GM18868 (cell line): ENCODE measurements at regions not wholly inside any gene's neighbourhood (a gene's known extent, or its start where the extent isn't known, plus 50 kb on each side); places are given as distances from the start of the nearest gene placed in this dataset.

Source experiments
- ATAC-seq: cut with Tn5 transposase; IDR thresholded peaks from one replicate; pipeline ENCODE4 v1.9.1; 2021; ENCODE audit warnings: mild to moderate bottlenecking, moderate library complexity; ENCODE audit not compliant: unreplicated experiment

- ATAC-seq = no peak
These were observed 185.3 kb upstream of the BCOR start for GRCh38 chrX:40282946-40283660.

GRCh38 chrX:40282348-40282747 is 184.6 kb upstream of the BCOR start:
- no peak for ATAC-seq

- ATAC-seq = peak; percentile 42
These were observed 183.7 kb upstream of the BCOR start for GRCh38 chrX:40281336-40282005.

- ATAC-seq = no peak
These were observed 182.0 kb upstream of the BCOR start for GRCh38 chrX:40279762-40280161.

- ATAC-seq = no peak
These were observed 181.3 kb upstream of the BCOR start for GRCh38 chrX:40279091-40279430.

- no peak for ATAC-seq
These were observed 180.8 kb upstream of the BCOR start for GRCh38 chrX:40278340-40279090.

GRCh38 chrX:40277672-40278071 is 179.9 kb upstream of the BCOR start:
- ATAC-seq = no peak

- ATAC-seq = no peak
These were observed 175.7 kb upstream of the BCOR start for GRCh38 chrX:40273356-40274050.

GRCh38 chrX:40272776-40273175 is 175.0 kb upstream of the BCOR start:
- no peak for ATAC-seq

GRCh38 chrX:40272141-40272540 is 174.4 kb upstream of the BCOR start:
- no peak for ATAC-seq

- no peak for ATAC-seq
These were observed 170.4 kb upstream of the BCOR start for GRCh38 chrX:40268188-40268520.

GRCh38 chrX:40267334-40268187 is 169.8 kb upstream of the BCOR start:
- peak; percentile 39 for ATAC-seq

GRCh38 chrX:40266490-40267333 is 169.0 kb upstream of the BCOR start:
- ATAC-seq = peak; percentile 57

- no peak for ATAC-seq
These were observed 168.2 kb upstream of the BCOR start for GRCh38 chrX:40265936-40266335.

GRCh38 chrX:40263014-40263560 is 165.3 kb upstream of the BCOR start:
- no peak for ATAC-seq

GRCh38 chrX:40262157-40263013 is 164.6 kb upstream of the BCOR start:
- ATAC-seq = no peak

- ATAC-seq = no peak
These were observed 164.0 kb upstream of the BCOR start for GRCh38 chrX:40261833-40262156.

- no peak for ATAC-seq
These were observed 162.5 kb upstream of the BCOR start for GRCh38 chrX:40260146-40260747.
